H1 (cell line): ENCODE measurements at regions not wholly inside any gene's neighbourhood (a gene's known extent, or its start where the extent isn't known, plus 50 kb on each side); places are given as distances from the start of the nearest gene placed in this dataset.

Experiments
- TF ChIP-seq, protein P1 (sequence below): IDR thresholded peaks from 2 replicates; pipeline ENCODE4 v1.6.1; 2012; ENCODE audit warnings: low read length, inconsistent platforms

DNA sequence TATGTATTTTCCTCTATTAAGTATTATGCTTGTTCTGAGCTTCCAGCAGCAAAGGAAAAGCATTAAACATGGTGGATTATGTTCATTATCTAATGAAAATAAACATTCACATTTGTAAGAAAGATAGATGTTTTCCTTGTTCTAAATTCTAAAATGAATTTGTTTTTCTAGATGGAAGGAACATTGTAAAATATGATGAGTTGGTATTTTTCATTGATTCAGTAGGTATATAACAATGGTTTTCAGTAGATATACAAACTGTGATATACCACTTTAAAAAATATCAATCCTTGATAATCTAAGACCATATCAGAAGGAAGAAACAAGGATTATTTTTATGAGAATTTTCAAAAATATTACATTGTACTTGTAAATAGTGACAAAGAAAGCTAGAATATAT, 290.6 kb upstream of the GOLIM4 start (continued):
- TF ChIP-seq, protein P1, sequence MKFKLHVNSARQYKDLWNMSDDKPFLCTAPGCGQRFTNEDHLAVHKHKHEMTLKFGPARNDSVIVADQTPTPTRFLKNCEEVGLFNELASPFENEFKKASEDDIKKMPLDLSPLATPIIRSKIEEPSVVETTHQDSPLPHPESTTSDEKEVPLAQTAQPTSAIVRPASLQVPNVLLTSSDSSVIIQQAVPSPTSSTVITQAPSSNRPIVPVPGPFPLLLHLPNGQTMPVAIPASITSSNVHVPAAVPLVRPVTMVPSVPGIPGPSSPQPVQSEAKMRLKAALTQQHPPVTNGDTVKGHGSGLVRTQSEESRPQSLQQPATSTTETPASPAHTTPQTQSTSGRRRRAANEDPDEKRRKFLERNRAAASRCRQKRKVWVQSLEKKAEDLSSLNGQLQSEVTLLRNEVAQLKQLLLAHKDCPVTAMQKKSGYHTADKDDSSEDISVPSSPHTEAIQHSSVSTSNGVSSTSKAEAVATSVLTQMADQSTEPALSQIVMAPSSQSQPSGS, result no peak
